CD14-positive monocyte (primary cell): ENCODE measurements at regions not wholly inside any gene's neighbourhood (a gene's known extent, or its start where the extent isn't known, plus 50 kb on each side); places are given as distances from the start of the nearest gene placed in this dataset.
"Not testable (repeated sequence)": the region's sequence is repeated elsewhere in the genome, so short reads cannot be mapped to it uniquely, and the experiment has no call there.

Source experiments
- DNase-seq, 3 donors: peaks; one replicate each; pipeline ENCODE4 v3.0.0-alpha.2; 2011 to 2022
- H2AFZ ChIP-seq: 2 replicates; pipeline ENCODE4 v1.6.0; 2012; ENCODE audit warnings: mild to moderate bottlenecking, low read depth, low read length, inconsistent platforms; ENCODE audit not compliant: insufficient read depth, poor library complexity, severe bottlenecking
- H3K27ac ChIP-seq, 2 donors: 1 replicate in 1 of 2; 2 replicates in 1 of 2; pipeline ENCODE4 v1.5.1; 2012 to 2013; ENCODE audit warnings: low read length in 2 of 2, control low read depth in 1 of 2, inconsistent platforms in 1 of 2, low read depth in 1 of 2, mild to moderate bottlenecking in 1 of 2
- H3K27me3 ChIP-seq, 2 donors: one replicate each; pipeline versions ENCODE4 v1.6.0 to v1.6.1; 2011 to 2013; ENCODE audit warnings: low read length in 2 of 2; ENCODE audit not compliant: control insufficient read depth in 2 of 2, insufficient read depth in 2 of 2
- H3K36me3 ChIP-seq, 2 donors: replicated peaks in 1 of 2; 1 replicate in 1 of 2; 2 replicates in 1 of 2; pipeline versions ENCODE4 v1.5.1 to v1.6.1; 2012 to 2013; ENCODE audit warnings: low read length in 2 of 2, control low read depth in 1 of 2, inconsistent platforms in 1 of 2, mild to moderate bottlenecking in 1 of 2; ENCODE audit not compliant: insufficient read depth in 2 of 2, control insufficient read depth in 1 of 2
- H3K4me1 ChIP-seq, 2 donors: 1 replicate in 1 of 2; 2 replicates in 1 of 2; pipeline versions ENCODE4 v1.5.1 to v1.6.1; 2012 to 2013; ENCODE audit warnings: low read length in 2 of 2, control low read depth in 1 of 2, inconsistent platforms in 1 of 2, mild to moderate bottlenecking in 1 of 2, moderate library complexity in 1 of 2; ENCODE audit not compliant: insufficient read depth in 2 of 2, control insufficient read depth in 1 of 2
- H3K4me2 ChIP-seq: replicated peaks from 2 replicates; pipeline ENCODE3; 2012; ENCODE audit warnings: low read length, moderate library complexity, mild to moderate bottlenecking; ENCODE audit not compliant: poor library complexity, severe bottlenecking; ENCODE audit errors: extremely low read depth
- H3K4me3 ChIP-seq, 3 experiments: fragments of 200-600 bp in 1 of 3; sonication (generic) in 1 of 3; replicated peaks in 1 of 3; 1 replicate in 2 of 3; 2 replicates in 1 of 3; pipeline ENCODE4 v1.5.1; 2011 to 2013; ENCODE audit warnings: low read length in 3 of 3, mild to moderate bottlenecking in 3 of 3, control low read depth in 2 of 3, low read depth in 2 of 3, inconsistent platforms in 1 of 3, moderate library complexity in 1 of 3
- H3K79me2 ChIP-seq: 2 replicates; pipeline ENCODE4 v1.6.0; 2012; ENCODE audit warnings: mild to moderate bottlenecking, control low read depth, inconsistent platforms, low read length, moderate library complexity; ENCODE audit not compliant: insufficient read depth
- H3K9ac ChIP-seq: 2 replicates; pipeline ENCODE4 v1.6.0; 2017; ENCODE audit warnings: low read length, mild to moderate bottlenecking; ENCODE audit not compliant: insufficient read depth, poor library complexity, severe bottlenecking
- H3K9me3 ChIP-seq, 2 donors: replicated peaks in 1 of 2; 1 replicate in 1 of 2; 2 replicates in 1 of 2; pipeline versions ENCODE4 v1.5.1 to v1.6.1; 2012 to 2013; ENCODE audit warnings: low read length in 2 of 2, control low read depth in 1 of 2; ENCODE audit not compliant: control insufficient read depth in 1 of 2, insufficient read depth in 1 of 2
- H4K20me1 ChIP-seq: 2 replicates; pipeline ENCODE4 v1.6.0; 2012; ENCODE audit warnings: mild to moderate bottlenecking, low read length, control low read depth, moderate library complexity; ENCODE audit not compliant: insufficient read depth
- H3K27ac Mint-ChIP-seq, 7 donors: one replicate each; pipeline ENCODE4 v1.8.0; 2020; ENCODE audit warnings: mild to moderate bottlenecking in 7 of 7, mixed read lengths in 7 of 7, moderate library complexity in 6 of 7, inconsistent platforms in 2 of 7
- H3K27me3 Mint-ChIP-seq, 3 donors: one replicate each; pipeline ENCODE4 v1.8.0; 2021 to 2022; ENCODE audit warnings: low read depth in 3 of 3, mild to moderate bottlenecking in 3 of 3, mixed read lengths in 3 of 3, moderate library complexity in 3 of 3, inconsistent platforms in 1 of 3
- H3K36me3 Mint-ChIP-seq, 2 donors: one replicate each; pipeline ENCODE4 v1.8.0; 2020; ENCODE audit warnings: mixed read lengths in 2 of 2, inconsistent platforms in 1 of 2, mild to moderate bottlenecking in 1 of 2
- H3K4me1 Mint-ChIP-seq: one replicate; pipeline ENCODE4 v1.8.0; 2020; ENCODE audit warnings: mild to moderate bottlenecking, mixed read lengths
- H3K4me3 Mint-ChIP-seq, 2 donors: one replicate each; pipeline ENCODE4 v1.8.0; 2020; ENCODE audit warnings: mild to moderate bottlenecking in 2 of 2, mixed read lengths in 2 of 2, moderate library complexity in 1 of 2
- H3K9me3 Mint-ChIP-seq, 7 donors: one replicate each; pipeline ENCODE4 v1.8.0; 2020 to 2022; ENCODE audit warnings: mixed read lengths in 7 of 7, mild to moderate bottlenecking in 6 of 7, moderate library complexity in 6 of 7, inconsistent platforms in 2 of 7
- CTCF ChIP-seq: fragments of 200-600 bp; IDR thresholded peaks from one replicate; pipeline ENCODE4 v1.8.0; 2022; ENCODE audit warnings: antibody characterized with exemption, mild to moderate bottlenecking
- WGBS: methylation state at CpG from one replicate; pipeline ENCODE4 v1.1.5; 2013; ENCODE audit warnings: missing lambda C conversion rate; ENCODE audit not compliant: insufficient coverage; 5-methylcytosine and 5-hydroxymethylcytosine counted together
- intact Hi-C, 2 donors: fragments of 100-400 bp; cut with micrococcal nuclease; formaldehyde crosslinking; loops; one replicate each; pipeline versions ENCODE4 v1.15.0 to v1.15.1; 2023

- no peak for TF ChIP-seq CTCF
- Histone ChIP-seq H3K4me1 (no peaks in the 10 kb centered on the region), H3K4me2 (no peak overlapping the region), H3K4me3 (no peak overlapping the region), H3K9ac (no peak overlapping the region), H3K79me2 (no peaks in the 10 kb centered on the region), H4K20me1 (no peaks in the 10 kb centered on the region), H3K27me3 (no peaks in the 10 kb centered on the region), H2AFZ (no peak overlapping the region), H3K27ac (no peak overlapping the region), H3K36me3 (no peaks in the 10 kb centered on the region), H3K9me3 (no peaks in the 10 kb centered on the region)
- no peak for DNase-seq
- Mint-ChIP-seq H3K9me3 (peaks cover 0 to 2% (median 0%) of the 10 kb centered on the region in 7 donors), H3K27ac (no peak overlapping the region), H3K27me3 (peaks cover 0 to 4% (median 2%) of the 10 kb centered on the region in 3 donors), H3K4me3 (no peak overlapping the region), H3K4me1 (no peaks in the 10 kb centered on the region), H3K36me3 (no peaks in the 10 kb centered on the region)
- intact Hi-C loops: no loop called here
Observed at GRCh38 chrX:18076434-18076833, 144.3 kb downstream of the BEND2 start.

- intact Hi-C loops: no loop called here
- H3K9ac ChIP-seq: no peak overlapping the region
- WGBS: 67% methylated on average over 1 of the region's 3 CpGs
- no peak overlapping the region for H2AFZ ChIP-seq
- DNase-seq: no peak
- H3K27ac Mint-ChIP-seq: no peak overlapping the region
- H3K27me3 Mint-ChIP-seq: peaks cover 0 to 4% (median 2%) of the 10 kb centered on the region in 3 donors
- no peak overlapping the region for H3K4me3 ChIP-seq
- no peaks in the 10 kb centered on the region for H4K20me1 ChIP-seq
- H3K4me1 ChIP-seq: no peaks in the 10 kb centered on the region
- no peak overlapping the region for H3K27ac ChIP-seq
- H3K36me3 Mint-ChIP-seq: no peaks in the 10 kb centered on the region
- no peaks in the 10 kb centered on the region for H3K36me3 ChIP-seq
- no peak for TF ChIP-seq CTCF
- no peak overlapping the region for H3K4me3 Mint-ChIP-seq
- peaks cover 0 to 2% (median 0%) of the 10 kb centered on the region in 7 donors for H3K9me3 Mint-ChIP-seq
- H3K9me3 ChIP-seq: no peaks in the 10 kb centered on the region
- no peak overlapping the region for H3K4me2 ChIP-seq
- H3K4me1 Mint-ChIP-seq: no peaks in the 10 kb centered on the region
- H3K27me3 ChIP-seq: no peaks in the 10 kb centered on the region
- H3K79me2 ChIP-seq: no peaks in the 10 kb centered on the region
Observed at GRCh38 chrX:18075603-18076002, 145.1 kb downstream of the BEND2 start.

GRCh38 chrX:18068045-18068444 lies 152.6 kb downstream of the BEND2 start:
- H3K4me1 ChIP-seq, H3K27ac Mint-ChIP-seq, DNase-seq, H3K27ac ChIP-seq, H3K27me3 Mint-ChIP-seq, H3K4me3 ChIP-seq, H4K20me1 ChIP-seq, H3K36me3 Mint-ChIP-seq, H3K79me2 ChIP-seq, intact Hi-C loops, H3K4me3 Mint-ChIP-seq, H2AFZ ChIP-seq, H3K36me3 ChIP-seq, H3K9me3 Mint-ChIP-seq, H3K9me3 ChIP-seq, H3K9ac ChIP-seq, H3K27me3 ChIP-seq, H3K4me2 ChIP-seq, H3K4me1 Mint-ChIP-seq: not testable (repeated sequence)
- no CpG with 5 or more reads among the region's 3 CpGs for WGBS
